ENCODE measurements at regions not wholly inside any gene's neighbourhood (a gene's known extent, or its start where the extent isn't known, plus 50 kb on each side); places are given as distances from the start of the nearest gene placed in this dataset.

GRCh38 chr5:61596265-61596664, 264.2 kb downstream of the ZSWIM6 start:
- no peak for DNase-seq

GRCh38 chr5:61597684-61598083, 265.6 kb downstream of the ZSWIM6 start:
- no peak for DNase-seq

- DNase-seq: no peak
Measured at GRCh38 chr5:61598126-61598525, 266.1 kb downstream of the ZSWIM6 start.

- DNase-seq: no peak
Measured at GRCh38 chr5:61599370-61600122, 267.5 kb downstream of the ZSWIM6 start.

DNA sequence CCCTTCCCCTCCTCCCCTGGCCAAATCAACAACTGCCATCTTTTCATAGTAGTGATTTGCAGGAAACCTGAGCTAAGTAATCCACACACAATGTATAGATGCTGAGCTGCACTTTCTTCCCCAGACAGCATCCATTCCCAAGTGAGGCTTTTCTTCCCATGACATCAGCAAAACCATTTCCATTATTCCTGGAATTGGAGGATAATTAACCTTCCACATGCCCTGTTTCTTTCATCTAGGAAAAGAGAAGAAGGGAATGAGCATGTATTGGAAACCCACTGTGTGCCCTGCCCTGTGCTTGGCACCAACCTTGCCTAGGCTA, 268.0 kb downstream of the ZSWIM6 start:
- no peak for DNase-seq

DNA sequence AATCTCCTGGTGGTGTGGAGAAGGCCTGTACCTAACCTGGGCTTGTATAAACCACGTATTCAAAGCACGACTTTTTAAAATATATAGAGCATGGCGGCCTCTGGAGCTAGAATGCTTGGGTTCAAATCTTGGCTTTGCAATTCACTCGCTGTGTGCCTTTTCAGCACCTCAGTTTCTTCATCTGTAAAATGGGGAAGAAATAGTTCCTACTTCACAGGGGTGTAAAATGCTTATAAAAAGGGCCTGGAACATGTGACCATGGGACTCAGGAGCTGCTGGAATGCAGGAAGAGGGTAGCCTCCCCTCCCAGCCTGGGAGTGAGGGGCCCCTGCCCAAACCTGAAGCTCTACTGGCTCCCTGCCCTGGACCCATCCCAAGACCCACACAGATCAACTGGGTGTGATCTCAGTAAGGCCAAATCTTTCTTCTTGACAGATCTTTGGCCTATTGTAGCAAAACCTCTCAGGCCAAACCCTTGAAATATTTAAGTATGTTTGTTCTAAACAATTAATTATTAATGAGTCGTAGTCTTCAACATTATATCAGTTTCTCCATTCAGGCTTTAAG, 269.0 kb downstream of the ZSWIM6 start:
- no peak for DNase-seq

DNA sequence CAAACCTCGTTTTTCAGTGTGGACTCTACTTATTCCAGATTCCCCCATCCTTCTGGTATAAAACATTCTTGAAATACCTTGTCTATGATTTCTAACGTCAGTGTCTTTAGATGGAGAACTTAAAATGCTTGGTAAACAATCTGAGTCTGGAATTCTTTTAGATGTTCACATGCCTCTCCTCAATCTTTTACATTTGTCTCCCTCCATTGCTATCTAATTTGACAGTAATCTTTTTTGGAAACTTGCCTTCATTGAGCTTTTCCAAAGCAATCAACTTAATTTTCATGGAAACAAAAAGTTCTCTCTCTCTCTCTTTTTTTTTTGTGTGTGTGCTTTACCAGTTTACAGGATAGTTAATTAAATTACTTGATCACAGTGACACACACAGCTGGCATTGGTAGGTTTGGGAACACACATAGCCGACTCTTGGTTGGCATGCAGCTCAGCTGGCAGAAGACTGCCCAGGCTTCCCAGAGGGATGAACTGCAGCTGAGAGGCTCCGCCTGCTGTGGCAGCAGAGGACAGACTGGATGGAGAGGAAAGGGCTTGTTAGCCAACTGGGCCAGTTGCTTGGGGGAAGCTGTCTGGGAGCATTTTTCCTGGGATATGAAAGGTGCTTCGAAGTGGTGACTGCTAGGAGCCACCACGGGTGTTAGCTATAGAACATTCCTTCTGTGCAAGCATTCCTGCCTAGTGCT, 271.3 kb downstream of the ZSWIM6 start:
- DNase-seq: no peak

- DNase-seq: no peak
Measured at GRCh38 chr5:61604076-61605025, 272.3 kb downstream of the ZSWIM6 start.

GRCh38 chr5:61609840-61610677, 278.0 kb downstream of the ZSWIM6 start:
- DNase-seq: no peak

- no peak for DNase-seq
Measured at GRCh38 chr5:61610678-61611024, 278.6 kb downstream of the ZSWIM6 start.

DNA sequence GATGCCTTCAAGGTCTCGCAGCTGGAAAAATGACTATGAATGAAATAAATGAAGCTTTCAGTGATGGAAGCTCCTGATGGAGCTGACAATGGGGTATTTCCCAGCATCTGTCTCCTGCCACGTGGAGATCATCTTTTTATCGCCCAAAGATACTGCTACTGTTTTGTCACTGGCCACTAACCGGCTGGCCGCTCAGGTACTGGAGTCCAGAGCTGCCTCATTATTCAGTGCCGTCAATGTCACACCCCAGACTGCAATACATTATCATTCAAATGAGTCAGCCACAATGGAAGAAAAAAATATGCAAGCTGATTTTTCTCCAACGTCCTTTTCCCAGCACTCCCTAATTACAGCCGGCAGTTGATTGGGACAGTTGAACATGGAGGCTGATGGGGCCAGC, 280.4 kb downstream of the ZSWIM6 start:
- DNase-seq: no peak

GRCh38 chr5:61613679-61614078, 281.6 kb downstream of the ZSWIM6 start:
- DNase-seq: no peak

- DNase-seq: no peak
Measured at GRCh38 chr5:61614606-61615005, 282.5 kb downstream of the ZSWIM6 start.

DNA sequence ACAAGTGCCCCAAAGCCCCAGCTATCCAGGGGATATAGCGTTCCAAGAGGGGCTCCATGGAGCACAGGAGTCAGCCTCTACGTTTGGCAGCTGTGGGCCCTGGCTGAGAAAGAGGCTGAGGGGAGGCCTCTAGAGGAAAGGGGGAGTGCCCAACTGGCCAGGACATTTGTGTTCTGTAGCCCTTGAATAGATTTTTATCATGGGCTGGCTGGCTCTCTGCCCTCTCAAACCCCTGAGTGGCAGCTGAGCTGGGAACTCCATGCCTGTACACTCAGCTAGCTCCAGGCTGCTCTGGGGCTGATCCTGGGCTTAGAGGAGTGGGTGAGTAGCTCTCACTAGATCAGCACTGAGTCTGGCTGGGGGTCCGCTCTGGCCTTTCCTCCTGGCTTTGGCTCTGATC, 285.0 kb downstream of the ZSWIM6 start:
- DNase-seq: no peak

- no peak for DNase-seq
Measured at GRCh38 chr5:61617995-61618525, 286.0 kb downstream of the ZSWIM6 start.

- DNase-seq: no peak
Measured at GRCh38 chr5:61618577-61618976, 286.5 kb downstream of the ZSWIM6 start.

DNA sequence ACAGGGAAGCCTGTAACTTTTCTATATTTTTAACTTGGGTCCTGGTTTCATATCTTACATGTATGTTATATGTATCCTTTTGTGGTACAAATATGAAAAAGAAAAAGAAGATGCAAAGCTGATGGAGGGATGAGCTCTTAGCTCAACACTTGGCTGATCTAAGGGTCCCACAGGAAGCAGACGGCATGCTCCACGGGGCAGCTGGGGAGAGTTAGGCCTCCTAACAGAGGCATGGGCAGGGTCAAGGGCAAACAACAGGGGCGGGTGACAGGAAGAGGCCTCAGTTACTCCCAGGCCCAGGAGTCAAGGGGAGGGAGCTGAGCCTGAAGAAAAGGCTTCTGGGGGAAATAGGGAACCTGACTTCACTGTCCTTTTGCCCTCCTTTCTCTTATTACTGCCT, 287.2 kb downstream of the ZSWIM6 start:
- no peak for DNase-seq

DNA sequence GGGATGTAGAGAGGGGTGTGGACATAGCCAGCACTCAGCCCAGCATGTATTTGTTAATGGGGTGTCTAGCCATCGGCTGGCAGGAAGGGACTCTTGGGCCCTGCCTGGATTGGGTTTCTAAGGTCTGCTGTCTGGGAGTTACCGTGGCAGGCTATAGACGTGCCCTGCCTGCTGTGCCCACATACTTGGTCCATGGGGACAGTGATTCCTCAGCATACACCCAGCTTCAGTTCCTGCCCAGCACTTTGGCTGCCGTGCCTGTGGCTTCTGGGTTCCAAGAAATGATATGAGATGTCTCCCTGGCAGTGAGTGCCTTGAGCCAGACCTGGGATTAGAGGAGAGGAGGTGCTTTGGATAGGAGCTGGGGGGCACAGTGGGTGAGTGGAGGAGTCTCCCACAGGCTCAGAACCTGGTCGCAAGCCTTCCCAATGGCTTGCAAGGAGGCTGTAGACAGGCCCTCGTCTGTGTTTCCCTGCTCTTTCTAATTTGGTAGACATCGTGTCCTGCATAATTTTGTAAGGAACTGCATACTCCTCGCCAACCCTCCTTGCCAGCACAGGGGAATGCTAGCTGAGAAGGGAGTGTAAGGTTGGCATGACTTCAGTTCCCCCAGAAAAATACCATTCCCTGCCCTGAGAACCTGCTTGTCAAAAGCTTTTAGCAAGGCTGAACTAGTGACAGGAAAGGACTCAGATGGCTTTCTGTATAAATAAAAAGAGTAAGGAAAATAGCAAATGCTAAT, 287.9 kb downstream of the ZSWIM6 start:
- DNase-seq: no peak

DNA sequence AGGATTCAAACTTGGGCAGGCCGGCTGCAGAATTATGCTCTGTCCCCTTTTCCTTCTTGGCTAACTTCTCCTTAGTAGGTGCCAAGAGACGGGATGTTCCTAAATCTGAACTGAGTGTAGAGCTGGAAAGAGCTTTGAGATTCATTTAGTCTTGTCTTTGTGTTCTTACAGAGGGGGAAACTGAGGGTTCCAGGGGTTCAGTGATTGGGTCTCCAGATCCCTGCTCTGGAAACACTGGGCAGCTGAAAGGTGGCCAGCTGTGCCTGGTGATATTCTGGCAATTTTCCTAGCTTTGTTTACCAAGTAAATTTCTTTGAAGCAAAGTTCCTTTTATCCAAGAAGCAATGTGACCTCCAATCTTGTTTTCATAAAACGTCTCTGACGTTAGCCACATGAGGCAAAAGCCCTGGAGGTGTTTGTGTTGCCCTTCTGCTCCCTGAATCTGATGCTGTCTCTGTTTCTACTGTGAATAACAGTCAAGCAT, 288.7 kb downstream of the ZSWIM6 start:
- no peak for DNase-seq

DNA sequence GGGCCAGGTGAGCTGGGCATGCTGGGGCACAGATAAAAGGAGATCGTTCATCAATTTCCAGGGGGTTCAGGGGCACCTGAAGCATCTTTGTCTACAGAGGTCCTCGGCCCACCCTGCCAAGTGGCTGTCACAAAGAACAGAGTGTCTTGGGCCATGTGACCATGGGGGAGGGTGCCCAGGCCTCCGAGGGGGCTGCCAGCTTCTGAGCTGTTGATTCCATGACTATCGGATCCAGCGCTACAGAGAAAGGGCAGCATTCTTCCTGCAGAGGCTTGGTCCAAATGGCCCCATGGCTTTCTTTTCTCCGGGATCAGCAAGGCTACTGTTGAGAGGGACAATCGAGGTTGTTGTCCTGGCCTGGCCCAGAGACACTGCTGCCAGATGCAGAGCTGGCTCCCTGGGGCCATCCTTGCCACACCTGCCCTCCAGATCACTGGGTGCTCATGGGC, 289.2 kb downstream of the ZSWIM6 start:
- DNase-seq: no peak

DNA sequence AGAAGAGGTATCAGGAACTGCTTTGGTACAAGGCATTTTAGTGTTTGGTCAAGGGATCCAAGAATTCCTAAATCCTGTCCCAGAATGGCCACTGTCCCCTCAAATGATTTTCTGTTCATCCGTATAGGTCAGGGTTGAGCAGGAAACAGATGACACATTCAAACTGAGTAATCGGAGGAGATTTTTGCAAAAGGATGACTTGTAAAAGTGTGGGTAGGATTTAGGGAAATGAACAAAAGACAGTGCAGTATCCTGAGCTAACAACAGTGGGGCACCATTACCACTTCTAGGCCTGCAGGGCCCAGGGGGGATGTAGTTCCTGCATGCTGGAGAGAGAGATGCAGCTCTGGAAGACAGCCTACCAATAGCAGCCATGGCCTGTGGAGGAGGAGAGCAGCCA, 290.1 kb downstream of the ZSWIM6 start:
- DNase-seq: no peak
